H1 (cell line): ENCODE measurements at regions not wholly inside any gene's neighbourhood (a gene's known extent, or its start where the extent isn't known, plus 50 kb on each side); places are given as distances from the start of the nearest gene placed in this dataset.

ENCODE experiments used
- CEBPB ChIP-seq: IDR thresholded peaks from 2 replicates; pipeline ENCODE4 v1.6.1; 2012; ENCODE audit warnings: low read depth, low read length
- POLR2A ChIP-seq, 2 experiments: IDR thresholded peaks; 1 replicate in 1 of 2; 2 replicates in 1 of 2; pipeline ENCODE4 v1.6.1; 2011; ENCODE audit warnings: low read depth in 2 of 2, low read length in 2 of 2, mild to moderate bottlenecking in 2 of 2; ENCODE audit errors: control extremely low read depth in 1 of 2

DNA sequence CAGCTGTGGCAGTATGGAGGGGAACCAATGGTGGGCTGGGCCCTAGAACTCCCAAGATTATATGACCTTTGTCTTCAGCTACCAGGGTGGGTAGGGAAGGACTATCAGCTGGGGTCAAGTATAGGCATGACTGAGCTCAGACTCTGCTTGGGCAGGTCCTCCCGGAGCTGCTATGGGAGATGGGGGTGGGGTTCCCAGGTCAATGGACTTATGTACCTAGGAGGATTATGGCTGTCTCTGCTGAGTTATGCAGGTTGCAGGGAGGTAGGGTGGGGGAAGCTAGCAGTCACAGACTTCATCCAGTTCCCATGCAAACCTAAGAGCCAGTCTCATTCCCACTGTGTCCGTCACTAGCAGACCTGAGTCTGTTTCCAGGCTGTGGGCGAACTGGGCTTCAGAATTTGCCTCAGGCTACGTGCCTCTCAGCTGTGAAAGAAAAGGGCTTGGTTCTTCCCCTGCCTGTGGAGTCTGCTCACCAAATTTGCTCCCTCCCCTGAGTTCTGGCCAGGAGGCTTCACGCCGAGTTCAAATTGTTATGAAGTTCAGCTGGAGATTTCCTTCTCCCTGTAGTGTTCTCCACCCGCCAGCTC lies 985.8 kb upstream of the NRXN1 start:
- no peak for TF ChIP-seq CEBPB
- no peak for TF ChIP-seq POLR2A (IDR thresholded peaks at IDR 0.05; ENCODE audit: control extremely low read depth in 1 of 2, low read depth in 2 of 2, low read length in 2 of 2)
